K562 (cell line): ENCODE measurements at regions not wholly inside any gene's neighbourhood (a gene's known extent, or its start where the extent isn't known, plus 50 kb on each side); places are given as distances from the start of the nearest gene placed in this dataset.

Experiments
- ATAC-seq: fragments of 200-7000 bp; cut with Tn5 transposase; 3 replicates; pipeline ENCODE4 v1.9.1; 2020; ENCODE audit warnings: moderate library complexity
- BruUV-seq: library from RNA; stranded (reverse); fragments of 400-500 nt; replicated peaks from 2 replicates; lab custom pipeline; 2021; lab: Mats Ljungman, UMichigan
- CTCF ChIA-PET: fragments of 300-600 bp; formaldehyde crosslinking; extraction: SDS; loops from one replicate; lab custom pipeline; 2021; ENCODE audit warnings: low intra/inter-chr PET ratio; lab: Yijun Ruan, JAX
- POLR2A ChIA-PET: fragments of 300-600, 350-650 bp; sonication (Branson Sonifier 250); formaldehyde crosslinking; extraction: SDS; loops from one replicate; lab custom pipeline; 2021; ENCODE audit warnings: antibody characterized with exemption, inconsistent platforms; lab: Yijun Ruan, JAX
- DNase-seq, 4 experiments: peaks; one replicate each; pipeline versions ENCODE4 v3.0.0 to v3.0.0-alpha.2; 2011 to 2018; ENCODE audit warnings: low spot score in 3 of 4, mixed read lengths in 3 of 4; ENCODE audit errors: extremely low read depth in 1 of 4
- FAIRE-seq: peaks from 2 replicates; lab custom pipeline; 2011; peaks lifted over from hg19 to GRCh38; lab: Jason Lieb, UNC
- H2AFZ ChIP-seq: 2 replicates; pipeline ENCODE4 v1.6.0; 2011; ENCODE audit warnings: low read depth, low read length, control low read depth, inconsistent platforms
- H3K27ac ChIP-seq: fragments of 200-600 bp; 3 replicates; pipeline ENCODE4 v1.8.0; 2011; ENCODE audit warnings: low read depth, mild to moderate bottlenecking, control low read depth, inconsistent platforms, low read length, moderate library complexity, mixed read lengths; ENCODE audit errors: extremely low read depth
- H3K27me3 ChIP-seq, 2 experiments: fragments of 300-600 bp in 1 of 2; 2 replicates in 1 of 2; 3 replicates in 1 of 2; pipeline versions ENCODE4 v1.6.0 to v1.8.0; 2011; ENCODE audit warnings: inconsistent platforms in 2 of 2, low read length in 2 of 2, mild to moderate bottlenecking in 1 of 2, mixed read lengths in 1 of 2, moderate library complexity in 1 of 2; ENCODE audit not compliant: control insufficient read depth in 2 of 2, insufficient read depth in 2 of 2
- H3K36me3 ChIP-seq: fragments of 300-600 bp; 3 replicates; pipeline ENCODE4 v1.8.0; 2011; ENCODE audit warnings: mild to moderate bottlenecking, low read length, inconsistent platforms; ENCODE audit not compliant: control insufficient read depth, insufficient read depth
- H3K4me1 ChIP-seq, 2 experiments: fragments of 200-600 bp in 1 of 2; replicated peaks in 1 of 2; 2 replicates in 1 of 2; 3 replicates in 1 of 2; pipeline versions ENCODE4 v1.5.1 to v1.8.0; 2011; ENCODE audit warnings: inconsistent platforms in 2 of 2, low read length in 2 of 2, mild to moderate bottlenecking in 1 of 2, mixed read lengths in 1 of 2, moderate library complexity in 1 of 2; ENCODE audit not compliant: control insufficient read depth in 2 of 2, insufficient read depth in 2 of 2
- H3K4me2 ChIP-seq: 2 replicates; pipeline ENCODE4 v1.6.1; 2011; ENCODE audit warnings: low read length, control low read depth, inconsistent platforms, mixed read lengths; ENCODE audit not compliant: insufficient read depth
- H3K4me3 ChIP-seq: fragments of 200-600 bp; sonication (generic), shearing (Covaris generic); 2 replicates; pipeline ENCODE4 v1.5.1; 2016; ENCODE audit warnings: control low read depth, inconsistent platforms
- H3K79me2 ChIP-seq: fragments of 200-600 bp; 3 replicates; pipeline ENCODE4 v1.8.0; 2011; ENCODE audit warnings: low read length, inconsistent platforms; ENCODE audit not compliant: control insufficient read depth, insufficient read depth
- H3K9ac ChIP-seq, 2 experiments: 2 replicates each; pipeline versions ENCODE4 v1.6.0 to v1.6.1; 2011; ENCODE audit warnings: low read depth in 2 of 2, low read length in 2 of 2, control low read depth in 1 of 2, inconsistent platforms in 1 of 2, mild to moderate bottlenecking in 1 of 2, mixed read lengths in 1 of 2; ENCODE audit not compliant: insufficient read depth in 1 of 2
- H3K9me1 ChIP-seq: one replicate; pipeline ENCODE4 v1.6.0; 2011; ENCODE audit warnings: inconsistent platforms, mild to moderate bottlenecking, low read length, moderate library complexity; ENCODE audit not compliant: control insufficient read depth, insufficient read depth
- H3K9me3 ChIP-seq: replicated peaks from 2 replicates; pipeline ENCODE4 v1.5.1; 2011; ENCODE audit warnings: low read depth, low read length, inconsistent platforms; ENCODE audit not compliant: control insufficient read depth, insufficient read depth
- H4K20me1 ChIP-seq: replicated peaks from 2 replicates; pipeline ENCODE4 v1.6.1; 2011; ENCODE audit warnings: low read length, inconsistent platforms, mixed read lengths; ENCODE audit not compliant: control insufficient read depth, insufficient read depth
- FOSL1 ChIP-seq: fragments of 200-800 bp; sonication (Bioruptor generic); conservative IDR thresholded peaks from 2 replicates; pipeline ENCODE4 v1.6.1; 2016; ENCODE audit warnings: missing genetic modification characterization, missing compliant biosample characterization
- FOXJ3 ChIP-seq: sonication (generic); formaldehyde crosslinking; IDR thresholded peaks from 2 replicates; pipeline ENCODE4 v1.4.0; 2020; ENCODE audit warnings: mild to moderate bottlenecking, missing genetic modification reagents
- FOXP1 ChIP-seq: sonication (generic); formaldehyde crosslinking; IDR thresholded peaks from 2 replicates; pipeline ENCODE4 v1.8.0; 2022; ENCODE audit warnings: mild to moderate bottlenecking, missing genetic modification reagents
- MEF2D ChIP-seq: conservative IDR thresholded peaks from 2 replicates; pipeline ENCODE4 v1.6.1; 2016; ENCODE audit warnings: low read depth, missing genetic modification characterization, missing compliant biosample characterization
- NR2C1 ChIP-seq, 2 experiments: fragments of 450-650 bp; IDR thresholded peaks; 2 replicates each; pipeline ENCODE4 v1.6.1; 2017; ENCODE audit warnings: mild to moderate bottlenecking in 2 of 2, antibody characterized with exemption in 1 of 2, inconsistent platforms in 1 of 2, missing compliant biosample characterization in 1 of 2, missing genetic modification characterization in 1 of 2
- PHB2 ChIP-seq: fragments of 450-650 bp; IDR thresholded peaks from 2 replicates; pipeline ENCODE4 v1.6.1; 2017; ENCODE audit warnings: low read depth
- ZNF551 ChIP-seq: fragments of 250-450 bp; sonication (Bioruptor Pico); IDR thresholded peaks from 2 replicates; pipeline ENCODE4 v1.5.0; 2021; ENCODE audit warnings: mild to moderate bottlenecking, moderate library complexity
- ZNF717 ChIP-seq: fragments of 250-450 bp; sonication (Bioruptor Pico); IDR thresholded peaks from 2 replicates; pipeline ENCODE4 v1.5.0; 2021
- WGBS: fragments of 100-300 bp; shearing (Covaris generic); methylation state at CpG from one replicate; pipeline ENCODE4 v1.1.6; 2016; ENCODE audit warnings: low coverage, mixed read lengths; ENCODE audit not compliant: insufficient coverage; ENCODE audit errors: missing lambda C conversion rate; 5-methylcytosine and 5-hydroxymethylcytosine counted together
- in situ Hi-C: fragments of 300-500 bp; cut with MboI; formaldehyde crosslinking; loops from 4 replicates; pipeline ENCODE4 v1.15.0; 2018; ENCODE audit warnings: inconsistent platforms, mixed read lengths
- intact Hi-C: fragments of 100-400 bp; cut with micrococcal nuclease; formaldehyde crosslinking; loops from 2 replicates; pipeline ENCODE4 v1.14.2; 2022
- TF ChIP-seq, protein P1 (sequence below): fragments of 450-650 bp; formaldehyde crosslinking; IDR thresholded peaks from 2 replicates; pipeline ENCODE4 v1.4.0; 2020; ENCODE audit warnings: mild to moderate bottlenecking, mixed read lengths
- TF ChIP-seq, protein P2 (sequence below): sonication (generic); formaldehyde crosslinking; IDR thresholded peaks from 2 replicates; pipeline ENCODE4 v1.8.1; 2023; ENCODE audit warnings: mild to moderate bottlenecking, missing genetic modification reagents

DNA sequence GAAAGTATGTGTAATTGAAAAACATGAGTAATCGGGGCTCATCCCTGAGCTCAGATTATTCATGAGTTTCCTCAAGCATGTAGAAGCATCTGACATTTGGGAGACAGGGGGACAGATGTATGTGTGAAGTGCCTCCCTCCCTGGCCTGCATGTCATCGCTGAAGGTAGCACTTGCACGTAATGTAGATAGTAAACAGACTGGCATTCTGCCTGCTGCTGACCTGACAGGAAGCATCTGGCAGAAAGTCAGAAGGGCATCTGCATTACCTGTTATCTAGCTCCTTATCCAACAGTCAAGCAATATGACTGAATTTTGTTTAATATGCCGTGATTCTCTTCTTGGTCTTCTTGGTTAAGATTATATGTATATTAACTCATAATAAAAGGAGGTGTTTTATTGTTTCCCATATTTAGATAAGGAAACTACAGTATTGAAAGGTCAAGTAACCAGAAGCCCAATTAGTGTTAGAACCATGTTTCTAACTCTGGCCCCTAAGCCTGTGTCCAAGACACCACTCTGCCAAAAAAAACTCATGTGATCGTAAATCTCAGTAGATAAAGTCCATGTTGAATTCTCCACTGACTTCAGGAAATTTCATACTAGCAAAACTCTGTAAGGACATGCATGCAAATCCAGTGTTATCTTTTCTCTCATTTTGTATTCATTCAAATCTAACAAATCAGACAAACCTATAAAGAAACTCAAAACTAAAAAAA lies 918.1 kb upstream of the MBL2 start:
- POLR2A ChIA-PET, result no interaction called here
- Histone ChIP-seq H3K4me1 (no peaks in the 10 kb centered on the region), H3K27ac (no peak overlapping the region), H3K9ac (no peak overlapping the region), H2AFZ (no peak overlapping the region), H3K79me2 (no peaks in the 10 kb centered on the region), H3K9me3 (no peaks in the 10 kb centered on the region; the same call in 1 of the 2 replicates), H3K9me1 (no peaks in the 10 kb centered on the region), H3K4me3 (no peak overlapping the region), H3K27me3 (no peaks in the 10 kb centered on the region), H3K36me3 (no peaks in the 10 kb centered on the region), H3K4me2 (no peak overlapping the region), H4K20me1 (no peaks in the 10 kb centered on the region)
- intact Hi-C loops (no loop called here), in situ Hi-C loops (no loop called here)
- no peak for TF ChIP-seq ZNF551 (CRISPR knock-in tag)
- TF ChIP-seq PHB2, result no peak
- TF ChIP-seq FOSL1 (tag), result no peak
- TF ChIP-seq FOXP1 (CRISPR knock-in tag), result no peak
- TF ChIP-seq, protein P1, sequence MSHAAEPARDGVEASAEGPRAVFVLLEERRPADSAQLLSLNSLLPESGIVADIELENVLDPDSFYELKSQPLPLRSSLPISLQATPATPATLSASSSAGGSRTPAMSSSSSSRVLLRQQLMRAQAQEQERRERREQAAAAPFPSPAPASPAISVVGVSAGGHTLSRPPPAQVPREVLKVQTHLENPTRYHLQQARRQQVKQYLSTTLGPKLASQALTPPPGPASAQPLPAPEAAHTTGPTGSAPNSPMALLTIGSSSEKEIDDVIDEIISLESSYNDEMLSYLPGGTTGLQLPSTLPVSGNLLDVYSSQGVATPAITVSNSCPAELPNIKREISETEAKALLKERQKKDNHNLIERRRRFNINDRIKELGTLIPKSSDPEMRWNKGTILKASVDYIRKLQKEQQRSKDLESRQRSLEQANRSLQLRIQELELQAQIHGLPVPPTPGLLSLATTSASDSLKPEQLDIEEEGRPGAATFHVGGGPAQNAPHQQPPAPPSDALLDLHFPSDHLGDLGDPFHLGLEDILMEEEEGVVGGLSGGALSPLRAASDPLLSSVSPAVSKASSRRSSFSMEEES (CRISPR knock-in tag), result no peak
- no peak for TF ChIP-seq NR2C1 (IDR thresholded peaks at IDR 0.05)
- no peak for TF ChIP-seq NR2C1 (tag; IDR thresholded peaks at IDR 0.05)
- no peak for TF ChIP-seq ZNF717
- no peak for TF ChIP-seq MEF2D (tag)
- TF ChIP-seq, protein P2, sequence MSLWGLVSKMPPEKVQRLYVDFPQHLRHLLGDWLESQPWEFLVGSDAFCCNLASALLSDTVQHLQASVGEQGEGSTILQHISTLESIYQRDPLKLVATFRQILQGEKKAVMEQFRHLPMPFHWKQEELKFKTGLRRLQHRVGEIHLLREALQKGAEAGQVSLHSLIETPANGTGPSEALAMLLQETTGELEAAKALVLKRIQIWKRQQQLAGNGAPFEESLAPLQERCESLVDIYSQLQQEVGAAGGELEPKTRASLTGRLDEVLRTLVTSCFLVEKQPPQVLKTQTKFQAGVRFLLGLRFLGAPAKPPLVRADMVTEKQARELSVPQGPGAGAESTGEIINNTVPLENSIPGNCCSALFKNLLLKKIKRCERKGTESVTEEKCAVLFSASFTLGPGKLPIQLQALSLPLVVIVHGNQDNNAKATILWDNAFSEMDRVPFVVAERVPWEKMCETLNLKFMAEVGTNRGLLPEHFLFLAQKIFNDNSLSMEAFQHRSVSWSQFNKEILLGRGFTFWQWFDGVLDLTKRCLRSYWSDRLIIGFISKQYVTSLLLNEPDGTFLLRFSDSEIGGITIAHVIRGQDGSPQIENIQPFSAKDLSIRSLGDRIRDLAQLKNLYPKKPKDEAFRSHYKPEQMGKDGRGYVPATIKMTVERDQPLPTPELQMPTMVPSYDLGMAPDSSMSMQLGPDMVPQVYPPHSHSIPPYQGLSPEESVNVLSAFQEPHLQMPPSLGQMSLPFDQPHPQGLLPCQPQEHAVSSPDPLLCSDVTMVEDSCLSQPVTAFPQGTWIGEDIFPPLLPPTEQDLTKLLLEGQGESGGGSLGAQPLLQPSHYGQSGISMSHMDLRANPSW, result no peak
- no peak for TF ChIP-seq FOXJ3 (CRISPR knock-in tag)
- CTCF ChIA-PET, result no interaction called here
- no peak for ATAC-seq
- no peak for FAIRE-seq
- no TSS peak for BruUV-seq
- no peak for DNase-seq
- WGBS, result under 1% methylated on average over 5 of the region's 5 CpGs
